ENCODE measurements at regions not wholly inside any gene's neighbourhood (a gene's known extent, or its start where the extent isn't known, plus 50 kb on each side); places are given as distances from the start of the nearest gene placed in this dataset.
"Not testable (repeated sequence)": the region's sequence is repeated elsewhere in the genome, so short reads cannot be mapped to it uniquely, and the experiment has no call there.

GRCh38 chr2:215836881-215837280 lies 176.5 kb downstream of the MREG start:
- H3K9me3 Mint-ChIP-seq, result no peaks in the 10 kb centered on the region

GRCh38 chr2:215835657-215836056 lies 177.7 kb downstream of the MREG start:
- Mint-ChIP-seq H3K9me3 (no peaks in the 10 kb centered on the region), H3K4me1 (peaks cover 9 to 13% (median 10%) of the 10 kb centered on the region in 3 donors), H3K27me3 (peaks cover 8 to 21% (median 10%) of the 10 kb centered on the region in 3 donors), H3K27ac (no peak overlapping the region), H3K36me3 (no peaks in the 10 kb centered on the region), H3K4me3 (no peak overlapping the region)
- DNase-seq, result no peak
- no peak for ATAC-seq (ENCODE audit: low read depth in 2 of 2)

More at GRCh38 chr2:215836881-215837280, 176.5 kb downstream of the MREG start:
- no peak overlapping the region for H3K27ac Mint-ChIP-seq
- peaks cover 0 to 21% (median 5%) of the 10 kb centered on the region in 3 donors for H3K27me3 Mint-ChIP-seq
- no peak for DNase-seq
- H3K4me3 Mint-ChIP-seq, result no peak overlapping the region
- H3K36me3 Mint-ChIP-seq, result no peaks in the 10 kb centered on the region
- ATAC-seq (ENCODE audit: low read depth in 2 of 2), result no peak
- peaks cover 9 to 12% (median 10%) of the 10 kb centered on the region in 3 donors for H3K4me1 Mint-ChIP-seq

- Mint-ChIP-seq H3K9me3 (no peaks in the 10 kb centered on the region), H3K27me3 (peaks cover 8 to 21% (median 10%) of the 10 kb centered on the region in 3 donors), H3K36me3 (no peaks in the 10 kb centered on the region), H3K27ac (no peak overlapping the region), H3K4me3 (no peak overlapping the region), H3K4me1 (peaks cover 9 to 11% (median 10%) of the 10 kb centered on the region in 3 donors)
- DNase-seq (no peak), ATAC-seq (ENCODE audit: low read depth in 2 of 2) (no peak)
Observed at GRCh38 chr2:215835231-215835630, 178.1 kb downstream of the MREG start.

- Mint-ChIP-seq H3K27me3 (peaks cover 8 to 24% (median 12%) of the 10 kb centered on the region in 3 donors), H3K9me3 (no peaks in the 10 kb centered on the region), H3K27ac (no peak overlapping the region), H3K36me3 (no peaks in the 10 kb centered on the region), H3K4me3 (no peak overlapping the region), H3K4me1 (peaks cover 0 to 4% (median 3%) of the 10 kb centered on the region in 3 donors)
- ATAC-seq (ENCODE audit: low read depth in 2 of 2) (no peak), DNase-seq (no peak)
Observed at GRCh38 chr2:215833531-215834162, 179.7 kb downstream of the MREG start.

- Mint-ChIP-seq H3K4me1 (peaks cover 0 to 7% (median 7%) of the 10 kb centered on the region in 3 donors), H3K9me3 (no peaks in the 10 kb centered on the region), H3K27ac (no peak overlapping the region), H3K36me3 (no peaks in the 10 kb centered on the region), H3K27me3 (peaks cover 8 to 21% (median 17%) of the 10 kb centered on the region in 3 donors), H3K4me3 (no peak overlapping the region)
- DNase-seq (no peak), ATAC-seq (ENCODE audit: low read depth in 2 of 2) (no peak)
Observed at GRCh38 chr2:215832791-215833190, 180.6 kb downstream of the MREG start.

- H3K4me3 Mint-ChIP-seq, result no peak overlapping the region
- DNase-seq, result no peak
- no peaks in the 10 kb centered on the region for H3K9me3 Mint-ChIP-seq
- ATAC-seq (ENCODE audit: low read depth in 2 of 2), result no peak
- peaks cover 8 to 18% (median 15%) of the 10 kb centered on the region in 3 donors for H3K27me3 Mint-ChIP-seq
- no peaks in the 10 kb centered on the region for H3K36me3 Mint-ChIP-seq
- peaks cover 0 to 7% (median 7%) of the 10 kb centered on the region in 3 donors for H3K4me1 Mint-ChIP-seq
- H3K27ac Mint-ChIP-seq, result no peak overlapping the region
Observed at GRCh38 chr2:215831296-215831913, 181.9 kb downstream of the MREG start.

- Mint-ChIP-seq H3K4me3 (no peak overlapping the region), H3K36me3 (no peaks in the 10 kb centered on the region), H3K27ac (no peak overlapping the region), H3K9me3 (no peaks in the 10 kb centered on the region), H3K27me3 (peaks cover 7 to 16% (median 8%) of the 10 kb centered on the region in 3 donors), H3K4me1 (peaks cover 0 to 7% (median 7%) of the 10 kb centered on the region in 3 donors)
- no peak for ATAC-seq (ENCODE audit: low read depth in 2 of 2)
- no peak for DNase-seq
Observed at GRCh38 chr2:215830304-215830703, 183.0 kb downstream of the MREG start.

GRCh38 chr2:215829261-215829660 lies 184.1 kb downstream of the MREG start:
- Mint-ChIP-seq H3K36me3 (no peaks in the 10 kb centered on the region), H3K27ac (no peak overlapping the region), H3K27me3 (peaks cover 7 to 16% (median 8%) of the 10 kb centered on the region in 3 donors), H3K9me3 (peaks cover 0 to 2% (median 0%) of the 10 kb centered on the region in 7 donors), H3K4me3 (no peak overlapping the region), H3K4me1 (peaks cover 0 to 7% (median 7%) of the 10 kb centered on the region in 3 donors)
- no peak for ATAC-seq (ENCODE audit: low read depth in 2 of 2)
- no peak for DNase-seq

GRCh38 chr2:215828528-215829184 lies 184.7 kb downstream of the MREG start:
- peaks cover 0 to 7% (median 7%) of the 10 kb centered on the region in 3 donors for H3K4me1 Mint-ChIP-seq

GRCh38 chr2:215826838-215827441 lies 186.4 kb downstream of the MREG start:
- ATAC-seq (ENCODE audit: low read depth in 2 of 2) (no peak), DNase-seq (no peak)
- H3K27me3 Mint-ChIP-seq, result peaks cover 14 to 34% (median 20%) of the 10 kb centered on the region in 3 donors
- H3K4me1 Mint-ChIP-seq, result peaks cover 0 to 7% (median 7%) of the 10 kb centered on the region in 3 donors
- no peaks in the 10 kb centered on the region for H3K36me3 Mint-ChIP-seq
- peaks cover 0 to 15% (median under 1%) of the 10 kb centered on the region in 7 donors for H3K9me3 Mint-ChIP-seq
- no peak overlapping the region for H3K4me3 Mint-ChIP-seq
- H3K27ac Mint-ChIP-seq, result no peak overlapping the region

More at GRCh38 chr2:215828528-215829184, 184.7 kb downstream of the MREG start:
- H3K9me3 Mint-ChIP-seq, result peaks cover 0 to 4% (median 0%) of the 10 kb centered on the region in 7 donors
- H3K4me3 Mint-ChIP-seq, result no peak overlapping the region
- DNase-seq, result peak; percentile 27
- peak; percentile 52 to 73 for ATAC-seq (ENCODE audit: low read depth in 2 of 2)
- H3K27ac Mint-ChIP-seq, result peak overlapping the region in 1 of 6 donors; percentile 41
- H3K27me3 Mint-ChIP-seq, result peaks cover 7 to 17% (median 14%) of the 10 kb centered on the region in 3 donors
- no peaks in the 10 kb centered on the region for H3K36me3 Mint-ChIP-seq

- Mint-ChIP-seq H3K36me3 (no peaks in the 10 kb centered on the region), H3K9me3 (peaks cover 0 to 17% (median 2%) of the 10 kb centered on the region in 7 donors), H3K4me3 (no peak overlapping the region), H3K4me1 (peaks cover 0 to 7% (median 4%) of the 10 kb centered on the region in 3 donors), H3K27ac (no peak overlapping the region), H3K27me3 (peaks cover 10 to 36% (median 26%) of the 10 kb centered on the region in 3 donors)
- ATAC-seq (ENCODE audit: low read depth in 2 of 2) (no peak), DNase-seq (no peak)
Observed at GRCh38 chr2:215826376-215826775, 187.0 kb downstream of the MREG start.

GRCh38 chr2:215825707-215826106 lies 187.6 kb downstream of the MREG start:
- ATAC-seq (ENCODE audit: low read depth in 2 of 2), result no peak
- peaks cover 0 to 7% (median 4%) of the 10 kb centered on the region in 3 donors for H3K4me1 Mint-ChIP-seq
- H3K27me3 Mint-ChIP-seq, result peaks cover 6 to 42% (median 32%) of the 10 kb centered on the region in 3 donors
- H3K4me3 Mint-ChIP-seq, result no peak overlapping the region
- no peak overlapping the region for H3K27ac Mint-ChIP-seq
- peaks cover under 1 to 20% (median 6%) of the 10 kb centered on the region in 7 donors for H3K9me3 Mint-ChIP-seq
- no peak for DNase-seq
- H3K36me3 Mint-ChIP-seq, result peaks cover 0 to 2% of the 10 kb centered on the region in 2 donors

- ATAC-seq (ENCODE audit: low read depth in 2 of 2); H3K4me1 Mint-ChIP-seq; DNase-seq; H3K4me3 Mint-ChIP-seq; H3K27ac Mint-ChIP-seq: not testable (repeated sequence)
- Mint-ChIP-seq H3K27me3 (peaks cover 18 to 60% (median 57%) of the 10 kb centered on the region in 3 donors), H3K36me3 (peaks cover 0 to 12% of the 10 kb centered on the region in 2 donors), H3K9me3 (peaks cover 8 to 23% (median 12%) of the 10 kb centered on the region in 7 donors)
Observed at GRCh38 chr2:215821298-215821697, 192.1 kb downstream of the MREG start.
